Naive thymus-derived CD4-positive, alpha-beta T cell (primary cell): ENCODE measurements at regions not wholly inside any gene's neighbourhood (a gene's known extent, or its start where the extent isn't known, plus 50 kb on each side); places are given as distances from the start of the nearest gene placed in this dataset.
"Not testable (repeated sequence)": the region's sequence is repeated elsewhere in the genome, so short reads cannot be mapped to it uniquely, and the experiment has no call there.

Experiments used
- ATAC-seq: fragments of 150-1000 bp; cut with Tn5 transposase; 2 replicates; pipeline ENCODE4 v1.10.0; 2021; ENCODE audit warnings: mild to moderate bottlenecking, moderate library complexity
- CTCF ChIA-PET: fragments of 350-600 bp; sonication (Branson Sonifier 250); formaldehyde crosslinking; loops from one replicate; lab custom pipeline; 2021; ENCODE audit warnings: antibody characterized with exemption; lab: Charles Lee
- POLR2A ChIA-PET: fragments of 350-600 bp; sonication (Branson Sonifier 250); formaldehyde crosslinking; loops from one replicate; lab custom pipeline; 2021; ENCODE audit warnings: antibody characterized with exemption, inconsistent platforms; lab: Charles Lee
- DNase-seq, 9 donors: peaks; one replicate each; pipeline versions ENCODE4 v3.0.0 to v3.0.0-alpha.2; 2020 to 2022; ENCODE audit warnings: mixed read lengths in 1 of 9
- H3K27ac ChIP-seq: one replicate; pipeline ENCODE4 v1.7.0; 2013; ENCODE audit warnings: mild to moderate bottlenecking, low read depth, low read length, moderate library complexity
- H3K27me3 ChIP-seq, 2 donors: one replicate each; pipeline ENCODE4 v1.7.0; 2013; ENCODE audit warnings: low read length in 2 of 2, mild to moderate bottlenecking in 2 of 2, moderate library complexity in 2 of 2; ENCODE audit not compliant: control insufficient read depth in 2 of 2, insufficient read depth in 2 of 2
- H3K36me3 ChIP-seq, 3 experiments: 1 replicate in 2 of 3; 2 replicates in 1 of 3; pipeline ENCODE4 v1.7.0; 2013; ENCODE audit warnings: low read length in 3 of 3, mild to moderate bottlenecking in 3 of 3, moderate library complexity in 1 of 3; ENCODE audit not compliant: insufficient read depth in 3 of 3, control insufficient read depth in 2 of 3
- H3K4me1 ChIP-seq, 2 donors: one replicate each; pipeline ENCODE4 v1.7.0; 2013; ENCODE audit warnings: low read length in 2 of 2, mild to moderate bottlenecking in 2 of 2, moderate library complexity in 1 of 2; ENCODE audit not compliant: control insufficient read depth in 2 of 2, insufficient read depth in 2 of 2
- H3K4me3 ChIP-seq: 2 replicates; pipeline ENCODE4 v1.7.0; 2013; ENCODE audit warnings: mild to moderate bottlenecking, low read length
- H3K9me3 ChIP-seq, 3 experiments: 1 replicate in 2 of 3; 2 replicates in 1 of 3; pipeline ENCODE4 v1.7.0; 2013; ENCODE audit warnings: low read length in 3 of 3; ENCODE audit not compliant: control insufficient read depth in 2 of 3
- H3K27ac Mint-ChIP-seq, 9 donors: one replicate each; pipeline ENCODE4 v1.8.0; 2020 to 2022; ENCODE audit warnings: mixed read lengths in 9 of 9, mild to moderate bottlenecking in 8 of 9, moderate library complexity in 5 of 9, inconsistent platforms in 2 of 9
- H3K27me3 Mint-ChIP-seq, 5 donors: one replicate each; pipeline ENCODE4 v1.8.0; 2021 to 2022; ENCODE audit warnings: mixed read lengths in 5 of 5, mild to moderate bottlenecking in 1 of 5
- H3K36me3 Mint-ChIP-seq, 5 donors: one replicate each; pipeline ENCODE4 v1.8.0; 2020 to 2022; ENCODE audit warnings: mixed read lengths in 5 of 5, mild to moderate bottlenecking in 3 of 5, inconsistent platforms in 1 of 5
- H3K4me1 Mint-ChIP-seq, 7 donors: one replicate each; pipeline ENCODE4 v1.8.0; 2020 to 2022; ENCODE audit warnings: mixed read lengths in 7 of 7, mild to moderate bottlenecking in 3 of 7, inconsistent platforms in 1 of 7
- H3K4me3 Mint-ChIP-seq, 10 donors: one replicate each; pipeline ENCODE4 v1.8.0; 2020 to 2022; ENCODE audit warnings: mild to moderate bottlenecking in 10 of 10, mixed read lengths in 10 of 10, moderate library complexity in 6 of 10, inconsistent platforms in 2 of 10
- H3K9me3 Mint-ChIP-seq, 11 donors: one replicate each; pipeline ENCODE4 v1.8.0; 2020 to 2022; ENCODE audit warnings: mixed read lengths in 11 of 11, mild to moderate bottlenecking in 4 of 11, inconsistent platforms in 1 of 11, moderate library complexity in 1 of 11
- intact Hi-C, 2 donors: fragments of 100-400 bp; cut with micrococcal nuclease; formaldehyde crosslinking; loops; one replicate each; pipeline ENCODE4 v1.15.1; 2023

GRCh38 chr17:34071886-34072420 lies 183.1 kb upstream of the CCL2 start:
- Histone ChIP-seq H3K4me1 (no peaks in the 10 kb centered on the region), H3K9me3 (no peaks in the 10 kb centered on the region), H3K36me3 (no peaks in the 10 kb centered on the region), H3K27me3 (no peaks in the 10 kb centered on the region), H3K4me3 (no peak overlapping the region), H3K27ac (no peak overlapping the region)
- no peak overlapping the region for H3K4me3 Mint-ChIP-seq
- no peaks in the 10 kb centered on the region for H3K36me3 Mint-ChIP-seq
- POLR2A ChIA-PET = no interaction called here
- CTCF ChIA-PET = no interaction called here
- ATAC-seq (no peak), DNase-seq (no peak)
- H3K27me3 Mint-ChIP-seq = peaks cover 0 to 13% (median 12%) of the 10 kb centered on the region in 5 donors
- H3K4me1 Mint-ChIP-seq = no peaks in the 10 kb centered on the region
- no peak overlapping the region for H3K27ac Mint-ChIP-seq
- peaks cover 0 to 16% (median 0%) of the 10 kb centered on the region in 11 donors for H3K9me3 Mint-ChIP-seq
- intact Hi-C loops = no loop called here

GRCh38 chr17:34075076-34075475 lies 180.0 kb upstream of the CCL2 start:
- Mint-ChIP-seq H3K27me3 (peaks cover 1 to 33% (median 18%) of the 10 kb centered on the region in 5 donors), H3K27ac (no peak overlapping the region), H3K4me3 (no peak overlapping the region), H3K36me3 (no peaks in the 10 kb centered on the region), H3K4me1 (peaks cover 0 to 3% (median 0%) of the 10 kb centered on the region in 7 donors), H3K9me3 (peaks cover 0 to 12% (median 0%) of the 10 kb centered on the region in 11 donors)
- no peak overlapping the region for H3K27ac ChIP-seq
- H3K4me3 ChIP-seq = no peak overlapping the region
- intact Hi-C loops = no loop called here
- no peak for ATAC-seq
- H3K4me1 ChIP-seq = no peaks in the 10 kb centered on the region
- H3K27me3 ChIP-seq = no peaks in the 10 kb centered on the region
- CTCF ChIA-PET = no interaction called here
- POLR2A ChIA-PET = no interaction called here
- no peaks in the 10 kb centered on the region for H3K9me3 ChIP-seq
- DNase-seq = no peak
- H3K36me3 ChIP-seq = no peaks in the 10 kb centered on the region

- ATAC-seq (no peak), DNase-seq (no peak)
- Mint-ChIP-seq H3K9me3 (peaks cover 0 to 5% (median 0%) of the 10 kb centered on the region in 11 donors), H3K4me1 (peaks cover 0 to 3% (median 0%) of the 10 kb centered on the region in 7 donors), H3K27ac (no peak overlapping the region), H3K36me3 (no peaks in the 10 kb centered on the region), H3K4me3 (no peak overlapping the region), H3K27me3 (peaks cover 1 to 33% (median 18%) of the 10 kb centered on the region in 5 donors)
- Histone ChIP-seq H3K27ac (no peak overlapping the region), H3K36me3 (no peaks in the 10 kb centered on the region), H3K27me3 (no peaks in the 10 kb centered on the region), H3K4me1 (no peaks in the 10 kb centered on the region), H3K4me3 (no peak overlapping the region), H3K9me3 (no peaks in the 10 kb centered on the region)
- ChIA-PET POLR2A (no interaction called here), CTCF (no interaction called here)
- intact Hi-C loops = no loop called here
Measured at GRCh38 chr17:34076743-34077631, 178.1 kb upstream of the CCL2 start.

GRCh38 chr17:34081269-34081668 lies 173.8 kb upstream of the CCL2 start:
- Mint-ChIP-seq H3K4me3 (no peak overlapping the region), H3K27me3 (peaks cover 1 to 30% (median 15%) of the 10 kb centered on the region in 5 donors), H3K36me3 (no peaks in the 10 kb centered on the region), H3K27ac (no peak overlapping the region), H3K9me3 (peaks cover 0 to 5% (median 0%) of the 10 kb centered on the region in 11 donors), H3K4me1 (peaks cover 0 to 3% (median 0%) of the 10 kb centered on the region in 7 donors)
- Histone ChIP-seq H3K36me3 (no peaks in the 10 kb centered on the region), H3K4me1 (no peaks in the 10 kb centered on the region), H3K27me3 (no peaks in the 10 kb centered on the region), H3K27ac (no peak overlapping the region), H3K9me3 (no peaks in the 10 kb centered on the region), H3K4me3 (no peak overlapping the region)
- intact Hi-C loops = no loop called here
- ATAC-seq (no peak), DNase-seq (no peak)
- CTCF ChIA-PET = no interaction called here
- POLR2A ChIA-PET = no interaction called here

- Histone ChIP-seq H3K36me3 (no peaks in the 10 kb centered on the region), H3K9me3 (no peaks in the 10 kb centered on the region), H3K4me1 (no peaks in the 10 kb centered on the region), H3K4me3 (no peak overlapping the region), H3K27ac (no peak overlapping the region), H3K27me3 (no peaks in the 10 kb centered on the region)
- Mint-ChIP-seq H3K4me1 (peaks cover 0 to 3% (median 0%) of the 10 kb centered on the region in 7 donors), H3K36me3 (no peaks in the 10 kb centered on the region), H3K9me3 (peaks cover 0 to 5% (median 1%) of the 10 kb centered on the region in 11 donors), H3K27me3 (peaks cover 0 to 23% (median 9%) of the 10 kb centered on the region in 5 donors), H3K27ac (no peak overlapping the region), H3K4me3 (no peak overlapping the region)
- no peak for ATAC-seq
- CTCF ChIA-PET = no interaction called here
- POLR2A ChIA-PET = no interaction called here
- intact Hi-C loops = no loop called here
- no peak for DNase-seq
Measured at GRCh38 chr17:34082404-34082803, 172.7 kb upstream of the CCL2 start.

- intact Hi-C loops, ATAC-seq, H3K9me3 ChIP-seq, H3K4me3 Mint-ChIP-seq, H3K27ac Mint-ChIP-seq, H3K27ac ChIP-seq, POLR2A ChIA-PET, H3K9me3 Mint-ChIP-seq, DNase-seq, H3K27me3 ChIP-seq, H3K4me1 Mint-ChIP-seq, H3K36me3 Mint-ChIP-seq, H3K4me3 ChIP-seq, H3K4me1 ChIP-seq, H3K36me3 ChIP-seq, CTCF ChIA-PET: not testable (repeated sequence)
- H3K27me3 Mint-ChIP-seq = peaks cover 0 to 39% (median 32%) of the 10 kb centered on the region in 5 donors
Measured at GRCh38 chr17:34089042-34089441, 166.0 kb upstream of the CCL2 start.
